Endothelial cell of umbilical vein (primary cell): ENCODE measurements at regions not wholly inside any gene's neighbourhood (a gene's known extent, or its start where the extent isn't known, plus 50 kb on each side); places are given as distances from the start of the nearest gene placed in this dataset.
A peak's percentile ranks its signal among the peaks of the same experiment; 100 is the strongest.

Experiments used
- BruUV-seq: library from RNA; stranded (reverse); fragments of 400-500 nt; replicated peaks from 2 replicates; lab custom pipeline; 2021; lab: Mats Ljungman, UMichigan
- CTCF ChIA-PET: fragments of 300-600, 350-600 bp; sonication (Branson Sonifier 250); formaldehyde crosslinking; loops from one replicate; lab custom pipeline; 2021; ENCODE audit warnings: antibody characterized with exemption, inconsistent platforms; lab: Charles Lee
- POLR2A ChIA-PET: fragments of 300-600, 350-600 bp; sonication (Branson Sonifier 250); formaldehyde crosslinking; loops from one replicate; lab custom pipeline; 2021; ENCODE audit warnings: antibody characterized with exemption, inconsistent platforms; lab: Charles Lee
- DNase-seq: peaks from one replicate; pipeline ENCODE4 v3.0.0-alpha.2; 2011; ENCODE audit warnings: low read depth, low spot score
- FAIRE-seq: peaks from 2 replicates; lab custom pipeline; 2011; peaks lifted over from hg19 to GRCh38; lab: Jason Lieb, UNC
- H2AFZ ChIP-seq: 2 replicates; pipeline ENCODE4 v1.6.0; 2012; ENCODE audit warnings: low read depth, low read length, control low read depth, inconsistent platforms
- H3K27ac ChIP-seq: 2 replicates; pipeline ENCODE4 v1.5.1; 2011; ENCODE audit warnings: low read depth, mild to moderate bottlenecking, control low read depth, low read length, moderate library complexity; ENCODE audit not compliant: insufficient read depth
- H3K27me3 ChIP-seq, 2 experiments: 2 replicates each; pipeline versions ENCODE4 v1.6.0 to v1.6.1; 2011; ENCODE audit warnings: low read length in 2 of 2, mixed read lengths in 1 of 2; ENCODE audit not compliant: control insufficient read depth in 2 of 2, insufficient read depth in 2 of 2
- H3K36me3 ChIP-seq, 2 experiments: 2 replicates in 1 of 2; 3 replicates in 1 of 2; pipeline ENCODE4 v1.5.1; 2011; ENCODE audit warnings: low read length in 2 of 2, mild to moderate bottlenecking in 1 of 2, moderate library complexity in 1 of 2; ENCODE audit not compliant: control insufficient read depth in 2 of 2, insufficient read depth in 2 of 2; ENCODE audit errors: extremely low read depth in 1 of 2
- H3K4me1 ChIP-seq: 3 replicates; pipeline ENCODE4 v1.5.1; 2011; ENCODE audit warnings: mild to moderate bottlenecking, low read length; ENCODE audit not compliant: control insufficient read depth, insufficient read depth; ENCODE audit errors: extremely low read depth
- H3K4me2 ChIP-seq: 2 replicates; pipeline ENCODE4 v1.6.1; 2011; ENCODE audit warnings: low read length, control low read depth, mixed read lengths; ENCODE audit not compliant: insufficient read depth
- H3K4me3 ChIP-seq, 3 experiments: fragments of 200-600 bp in 1 of 3; sonication (generic), shearing (Covaris generic) in 1 of 3; replicated peaks in 1 of 3; 2 replicates each; pipeline ENCODE4 v1.5.1; 2011 to 2016; ENCODE audit warnings: control low read depth in 3 of 3, low read length in 3 of 3, mild to moderate bottlenecking in 2 of 3, inconsistent platforms in 1 of 3, low read depth in 1 of 3, moderate library complexity in 1 of 3; ENCODE audit not compliant: insufficient read depth in 1 of 3
- H3K79me2 ChIP-seq: 2 replicates; pipeline ENCODE4 v1.6.0; 2012; ENCODE audit warnings: low read length, inconsistent platforms; ENCODE audit not compliant: control insufficient read depth, insufficient read depth
- H3K9ac ChIP-seq: replicated peaks from 2 replicates; pipeline ENCODE3; 2011; ENCODE audit warnings: low read length, control low read depth; ENCODE audit not compliant: insufficient read depth; ENCODE audit errors: extremely low read depth
- H3K9me1 ChIP-seq: replicated peaks from 3 replicates; pipeline ENCODE4 v1.6.0; 2011; ENCODE audit warnings: mild to moderate bottlenecking, low read length; ENCODE audit not compliant: control insufficient read depth, insufficient read depth; ENCODE audit errors: extremely low read depth
- H3K9me3 ChIP-seq: replicated peaks from 2 replicates; pipeline ENCODE4 v1.5.1; 2012; ENCODE audit warnings: low read length, inconsistent platforms; ENCODE audit not compliant: control insufficient read depth, insufficient read depth
- H4K20me1 ChIP-seq: replicated peaks from 2 replicates; pipeline ENCODE3; 2011; ENCODE audit warnings: mild to moderate bottlenecking, low read length; ENCODE audit not compliant: control insufficient read depth, insufficient read depth; ENCODE audit errors: extremely low read depth
- CTCF ChIP-seq, 2 donors: IDR thresholded peaks; 1 replicate in 1 of 2; 2 replicates in 1 of 2; pipeline ENCODE4 v1.5.1; 2011; ENCODE audit warnings: low read length in 2 of 2, mild to moderate bottlenecking in 2 of 2, moderate library complexity in 2 of 2, control low read depth in 1 of 2, inconsistent platforms in 1 of 2, low read depth in 1 of 2; ENCODE audit not compliant: insufficient read depth in 1 of 2; ENCODE audit errors: extremely low read depth in 1 of 2
- EZH2 ChIP-seq: IDR thresholded peaks from 2 replicates; pipeline ENCODE4 v1.6.1; 2012; ENCODE audit warnings: borderline replicate concordance, low read depth, mild to moderate bottlenecking, moderate library complexity, low read length, inconsistent platforms; ENCODE audit not compliant: severe bottlenecking
- FOS ChIP-seq: IDR thresholded peaks from 2 replicates; pipeline ENCODE4 v1.6.1; 2011; ENCODE audit warnings: mild to moderate bottlenecking, low read length, moderate library complexity, borderline replicate concordance; ENCODE audit not compliant: insufficient read depth
- GATA2 ChIP-seq: IDR thresholded peaks from 2 replicates; pipeline ENCODE4 v1.7.0; 2011; ENCODE audit warnings: low read depth, mild to moderate bottlenecking, moderate library complexity, mixed read lengths, low read length; ENCODE audit not compliant: insufficient read length, insufficient read depth
- JUN ChIP-seq: IDR thresholded peaks from 2 replicates; pipeline ENCODE4 v1.6.1; 2011; ENCODE audit warnings: borderline replicate concordance, low read depth; ENCODE audit not compliant: insufficient read length, insufficient read depth
- MAX ChIP-seq: IDR thresholded peaks from 2 replicates; pipeline ENCODE4 v1.6.1; 2011; ENCODE audit not compliant: insufficient read depth, insufficient read length
- MYC ChIP-seq: IDR thresholded peaks from one replicate; pipeline ENCODE4 v1.6.1; 2011; ENCODE audit warnings: mild to moderate bottlenecking, low read depth, low read length
- POLR2A ChIP-seq: IDR thresholded peaks from 2 replicates; pipeline ENCODE4 v1.6.1; 2012; ENCODE audit warnings: low read depth, mild to moderate bottlenecking, control low read depth, low read length
- POLR2AphosphoS5 ChIP-seq: IDR thresholded peaks from 2 replicates; pipeline ENCODE4 v1.6.1; 2012; ENCODE audit warnings: low read depth, mild to moderate bottlenecking, control low read depth, low read length, moderate library complexity; ENCODE audit not compliant: insufficient read depth
- dilution Hi-C: fragments of 300-500 bp; cut with MboI; formaldehyde crosslinking; loops from one replicate; pipeline ENCODE4 v1.15.0; 2019; ENCODE audit warnings: low sequenced_read_pairs; ENCODE audit not compliant: extremely low pct_ligation_motif_present
- intact Hi-C: fragments of 100-400 bp; cut with micrococcal nuclease; formaldehyde crosslinking; loops from one replicate; pipeline ENCODE4 v1.10.0; 2022

- CTCF ChIA-PET: interaction anchor here (0.6 to 2.2 kb wide), 13 partner anchors 14 to 1347 kb away, joined by 3 to 49 read pairs (median 4); no protein-coding TSS in a partner anchor
- peak overlapping the region; percentile 18 to 68 (median 26) for H3K4me3 ChIP-seq
- peak overlapping the region; percentile 82 for H3K9ac ChIP-seq
- peaks cover 17% of the 10 kb centered on the region for H3K4me1 ChIP-seq
- POLR2A ChIA-PET: interaction anchor here (0.7 to 1.2 kb wide), 4 partner anchors 17 to 35 kb away, joined by 3 to 7 read pairs (median 3); no protein-coding TSS in a partner anchor
- H3K27ac ChIP-seq: peak overlapping the region; percentile 89
- peak; percentile 97 for FAIRE-seq
- no peaks in the 10 kb centered on the region for H3K79me2 ChIP-seq
- H3K27me3 ChIP-seq: no peaks in the 10 kb centered on the region
- peak; percentile 57 for TF ChIP-seq POLR2A
- TF ChIP-seq CTCF (IDR thresholded peaks at IDR 0.05; ENCODE audit: extremely low read depth in 1 of 2, insufficient read depth in 1 of 2, low read depth in 1 of 2, low read length in 2 of 2): no peak
- no peak for TF ChIP-seq FOS
- no peak for TF ChIP-seq EZH2
- no peak for TF ChIP-seq MAX
- no peak for TF ChIP-seq JUN
- TF ChIP-seq POLR2AphosphoS5: peak; percentile 87
- peak; percentile 8 for TF ChIP-seq MYC
- TF ChIP-seq GATA2: no peak
- H3K9me3 ChIP-seq: no peaks in the 10 kb centered on the region
- dilution Hi-C loops (no loop called here), intact Hi-C loops (loop anchor here (1.0 kb wide), 6 partner anchors 8 to 39 kb away; no protein-coding TSS in a partner anchor)
- H3K4me2 ChIP-seq: peak overlapping the region; percentile 39
- H3K36me3 ChIP-seq: no peaks in the 10 kb centered on the region
- TSS peak; percentile 76 for BruUV-seq
- H3K9me1 ChIP-seq: no peaks in the 10 kb centered on the region
- peak overlapping the region; percentile 8 for H2AFZ ChIP-seq
- peak; percentile 100 for DNase-seq
- H4K20me1 ChIP-seq: no peaks in the 10 kb centered on the region
Measured at GRCh38 chr22:46035742-46036557, 59.0 kb upstream of the WNT7B start.
